ENCODE measurements at regions not wholly inside any gene's neighbourhood (a gene's known extent, or its start where the extent isn't known, plus 50 kb on each side); places are given as distances from the start of the nearest gene placed in this dataset.

DNA sequence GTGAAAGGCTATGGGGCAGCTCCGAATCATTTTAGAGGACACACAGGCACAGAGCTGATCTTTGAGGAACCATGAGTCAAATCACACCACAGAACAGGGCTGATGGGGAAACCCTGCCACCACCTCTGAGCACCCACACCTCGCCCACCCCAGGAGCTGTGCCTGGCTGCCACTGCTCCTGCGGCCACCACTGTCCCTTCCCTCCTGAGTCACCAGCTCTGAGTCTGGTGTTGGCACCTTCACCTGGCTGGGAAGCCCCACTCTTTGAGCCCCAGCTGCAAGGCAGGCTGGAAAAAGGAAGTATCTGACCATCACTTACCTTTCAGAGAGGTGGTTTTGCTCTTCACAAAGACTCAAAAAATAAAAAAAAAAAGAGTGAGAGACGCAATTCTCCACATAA, 63.6 kb upstream of the MEF2A start:
- no peak overlapping the region for H3K4me3 ChIP-seq
- H3K27me3 ChIP-seq, result no peaks in the 10 kb centered on the region
- no peak for TF ChIP-seq CTCF (IDR thresholded peaks at IDR 0.05)
- no peak overlapping the region for H3K27ac ChIP-seq
- intact Hi-C loops (cut with DNase I), result no loop called here
- peaks cover 0 to 10% of the 10 kb centered on the region in 2 donors for H3K4me1 ChIP-seq
- H3K9me3 ChIP-seq, result no peaks in the 10 kb centered on the region
- DNase-seq (ENCODE audit: low spot score in 2 of 2), result no peak
- H3K36me3 ChIP-seq, result no peaks in the 10 kb centered on the region

DNA sequence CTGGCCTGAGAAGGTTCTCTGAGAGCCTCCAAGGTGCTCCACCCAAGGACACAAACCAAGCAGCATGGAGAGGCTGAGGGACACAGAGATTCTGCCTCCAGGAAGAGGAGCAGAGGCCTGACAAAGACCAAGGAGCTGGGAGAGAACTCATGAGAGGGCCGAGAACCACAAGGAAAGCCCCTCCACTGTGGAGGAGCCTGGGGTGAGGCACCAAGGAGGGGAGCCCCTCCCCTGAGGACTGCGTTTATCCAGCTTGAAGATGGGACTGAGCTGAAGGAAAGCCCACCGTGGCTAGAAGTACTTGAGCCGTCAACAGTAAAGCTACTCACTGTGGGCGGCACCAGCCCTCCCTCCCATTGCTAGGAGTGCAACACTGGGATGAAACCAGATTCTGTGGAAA, 63.1 kb upstream of the MEF2A start:
- Histone ChIP-seq H3K4me1 (peaks cover 0 to 14% of the 10 kb centered on the region in 2 donors), H3K4me3 (no peak overlapping the region)
- intact Hi-C loops (cut with DNase I), result no loop called here

DNA sequence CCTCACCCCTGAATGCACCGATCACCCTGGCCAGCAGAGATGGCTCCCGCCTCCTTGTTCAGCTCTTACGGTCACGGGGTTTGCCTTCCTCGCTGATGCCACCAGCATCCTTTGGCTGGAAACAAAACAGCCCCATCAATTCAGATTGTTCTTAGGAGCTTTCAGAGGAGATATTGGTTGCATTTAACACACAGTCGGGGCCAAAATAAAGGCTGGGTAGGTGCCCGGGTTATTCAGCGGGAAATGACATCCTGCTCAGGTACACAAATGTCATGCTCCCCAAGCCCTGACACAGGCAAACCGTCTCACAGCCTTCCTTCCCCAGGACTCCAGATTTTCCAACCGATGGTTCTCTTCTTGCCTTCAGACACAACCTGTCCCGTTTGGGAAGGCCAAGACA, 62.4 kb upstream of the MEF2A start:
- Histone ChIP-seq H3K4me1 (peaks cover 0 to 16% of the 10 kb centered on the region in 2 donors), H3K27ac (no peak overlapping the region), H3K36me3 (no peaks in the 10 kb centered on the region), H3K4me3 (no peak overlapping the region), H3K9me3 (no peaks in the 10 kb centered on the region), H3K27me3 (no peaks in the 10 kb centered on the region)
- no peak for DNase-seq (ENCODE audit: low spot score in 2 of 2)
- intact Hi-C loops (cut with DNase I), result no loop called here
- no peak for TF ChIP-seq CTCF (IDR thresholded peaks at IDR 0.05)

More for the DNA sequence above, 63.1 kb upstream of the MEF2A start:
- Histone ChIP-seq H3K9me3 (no peaks in the 10 kb centered on the region), H3K27me3 (no peaks in the 10 kb centered on the region), H3K36me3 (no peaks in the 10 kb centered on the region), H3K27ac (no peak overlapping the region)
- no peak for TF ChIP-seq CTCF (IDR thresholded peaks at IDR 0.05)
- DNase-seq (ENCODE audit: low spot score in 2 of 2), result no peak

DNA sequence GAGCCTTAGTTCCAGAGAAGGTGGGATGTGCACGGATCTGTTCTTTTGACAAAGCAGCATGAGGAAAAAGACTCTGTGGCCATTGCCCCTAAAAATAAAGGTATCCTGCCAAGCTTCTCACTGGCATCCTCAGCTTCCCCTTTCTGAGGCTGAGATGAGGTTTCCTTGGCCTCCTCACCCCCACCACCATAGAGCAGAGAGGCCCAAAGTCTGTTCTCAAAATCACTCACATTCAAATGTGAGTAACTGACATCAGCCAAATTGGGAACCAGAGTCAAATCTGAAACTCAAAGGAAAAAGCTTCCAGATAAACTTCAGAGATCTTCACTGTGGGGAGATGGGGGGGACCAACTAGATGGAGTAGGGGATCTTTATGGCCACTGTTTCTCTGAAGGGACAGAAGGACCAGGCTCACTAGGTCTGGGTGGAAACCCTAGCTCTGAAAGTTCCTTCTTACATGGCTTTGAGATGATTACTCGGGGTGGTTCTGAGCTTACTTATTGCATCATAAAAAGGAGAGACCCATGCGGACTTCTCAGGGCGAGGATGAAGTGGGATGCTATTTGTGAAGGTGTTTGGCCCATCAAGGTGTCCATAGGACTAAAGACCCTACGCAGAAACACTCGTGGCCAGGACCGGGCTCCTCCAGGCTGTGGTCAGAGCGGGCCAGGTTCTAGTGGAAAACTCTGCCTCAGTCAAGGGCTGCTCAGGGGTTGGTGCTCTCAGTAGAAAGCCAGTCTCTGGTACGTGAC, 61.5 kb upstream of the MEF2A start:
- TF ChIP-seq CTCF (IDR thresholded peaks at IDR 0.05), result no peak
- Histone ChIP-seq H3K27me3 (no peaks in the 10 kb centered on the region), H3K36me3 (no peaks in the 10 kb centered on the region), H3K4me3 (no peak overlapping the region), H3K27ac (no peak overlapping the region), H3K4me1 (peaks cover 0 to 22% of the 10 kb centered on the region in 2 donors), H3K9me3 (no peaks in the 10 kb centered on the region)
- intact Hi-C loops (cut with DNase I), result no loop called here
- no peak for DNase-seq (ENCODE audit: low spot score in 2 of 2)

- Histone ChIP-seq H3K27ac (no peak overlapping the region), H3K9me3 (no peaks in the 10 kb centered on the region), H3K4me1 (peaks cover 0 to 22% of the 10 kb centered on the region in 2 donors), H3K27me3 (no peaks in the 10 kb centered on the region), H3K36me3 (no peaks in the 10 kb centered on the region), H3K4me3 (no peak overlapping the region)
- DNase-seq (ENCODE audit: low spot score in 2 of 2), result no peak
- intact Hi-C loops (cut with DNase I), result loop anchor here (5.0 kb wide), 1 partner anchor 48 kb away; no protein-coding TSS in a partner anchor
- TF ChIP-seq CTCF (IDR thresholded peaks at IDR 0.05), result peak in 1 of 3 experiments; percentile 26
Measured at GRCh38 chr15:99504823-99505551, 60.8 kb upstream of the MEF2A start.

Measured in ascending aorta (tissue), 2 donors.